IPS-18a (cell line): ENCODE measurements at regions not wholly inside any gene's neighbourhood (a gene's known extent, or its start where the extent isn't known, plus 50 kb on each side); places are given as distances from the start of the nearest gene placed in this dataset.

ENCODE experiments used
- H3K27ac ChIP-seq: one replicate; pipeline ENCODE4 v1.5.1; 2013; ENCODE audit warnings: low read length
- H3K27me3 ChIP-seq: one replicate; pipeline ENCODE4 v1.6.1; 2013; ENCODE audit warnings: mild to moderate bottlenecking, low read length; ENCODE audit not compliant: control insufficient read depth, insufficient read depth
- H3K36me3 ChIP-seq: one replicate; pipeline ENCODE4 v1.6.1; 2013; ENCODE audit warnings: low read depth, low read length; ENCODE audit not compliant: control insufficient read depth
- H3K4me1 ChIP-seq: one replicate; pipeline ENCODE4 v1.6.1; 2013; ENCODE audit warnings: low read depth, low read length; ENCODE audit not compliant: control insufficient read depth
- H3K4me3 ChIP-seq: one replicate; pipeline ENCODE4 v1.5.1; 2013; ENCODE audit warnings: low read length
- H3K9ac ChIP-seq: one replicate; pipeline ENCODE4 v1.6.1; 2013; ENCODE audit warnings: mild to moderate bottlenecking, low read length, moderate library complexity
- H3K9me3 ChIP-seq: one replicate; pipeline ENCODE4 v1.6.1; 2013; ENCODE audit warnings: low read depth, low read length; ENCODE audit not compliant: control insufficient read depth

- Histone ChIP-seq H3K36me3 (no peaks in the 10 kb centered on the region), H3K4me3 (no peak overlapping the region), H3K4me1 (no peaks in the 10 kb centered on the region), H3K27me3 (no peaks in the 10 kb centered on the region), H3K27ac (no peak overlapping the region), H3K9ac (no peak overlapping the region), H3K9me3 (no peaks in the 10 kb centered on the region)
Observed at GRCh38 chr13:67439365-67439764, 209.2 kb upstream of the PCDH9 start.

GRCh38 chr13:67438465-67438864, 208.3 kb upstream of the PCDH9 start:
- Histone ChIP-seq H3K27me3 (no peaks in the 10 kb centered on the region), H3K9ac (no peak overlapping the region), H3K36me3 (no peaks in the 10 kb centered on the region), H3K27ac (no peak overlapping the region), H3K9me3 (no peaks in the 10 kb centered on the region), H3K4me1 (no peaks in the 10 kb centered on the region), H3K4me3 (no peak overlapping the region)

- H3K4me3 ChIP-seq, result no peak overlapping the region
- no peaks in the 10 kb centered on the region for H3K27me3 ChIP-seq
- no peak overlapping the region for H3K9ac ChIP-seq
- no peak overlapping the region for H3K27ac ChIP-seq
- H3K4me1 ChIP-seq, result no peaks in the 10 kb centered on the region
- no peaks in the 10 kb centered on the region for H3K36me3 ChIP-seq
- H3K9me3 ChIP-seq, result no peaks in the 10 kb centered on the region
Observed at GRCh38 chr13:67437244-67437643, 207.1 kb upstream of the PCDH9 start.

GRCh38 chr13:67421475-67421874, 191.3 kb upstream of the PCDH9 start:
- H3K27me3 ChIP-seq, result no peaks in the 10 kb centered on the region
- H3K27ac ChIP-seq, result no peak overlapping the region
- H3K4me3 ChIP-seq, result no peak overlapping the region
- no peaks in the 10 kb centered on the region for H3K36me3 ChIP-seq
- H3K4me1 ChIP-seq, result no peaks in the 10 kb centered on the region
- H3K9me3 ChIP-seq, result no peaks in the 10 kb centered on the region
- H3K9ac ChIP-seq, result no peak overlapping the region

- H3K4me1 ChIP-seq, result no peaks in the 10 kb centered on the region
- no peak overlapping the region for H3K27ac ChIP-seq
- H3K9me3 ChIP-seq, result no peaks in the 10 kb centered on the region
- H3K36me3 ChIP-seq, result no peaks in the 10 kb centered on the region
- H3K4me3 ChIP-seq, result no peak overlapping the region
- no peaks in the 10 kb centered on the region for H3K27me3 ChIP-seq
- H3K9ac ChIP-seq, result no peak overlapping the region
Observed at GRCh38 chr13:67416047-67416925, 186.2 kb upstream of the PCDH9 start.

- no peaks in the 10 kb centered on the region for H3K36me3 ChIP-seq
- no peak overlapping the region for H3K27ac ChIP-seq
- no peak overlapping the region for H3K9ac ChIP-seq
- peaks cover 5% of the 10 kb centered on the region for H3K4me1 ChIP-seq
- H3K4me3 ChIP-seq, result no peak overlapping the region
- H3K27me3 ChIP-seq, result no peaks in the 10 kb centered on the region
- H3K9me3 ChIP-seq, result no peaks in the 10 kb centered on the region
Observed at GRCh38 chr13:67410645-67411044, 180.5 kb upstream of the PCDH9 start.

GRCh38 chr13:67408798-67409197, 178.7 kb upstream of the PCDH9 start:
- Histone ChIP-seq H3K27ac (no peak overlapping the region), H3K4me1 (peaks cover 5% of the 10 kb centered on the region), H3K27me3 (no peaks in the 10 kb centered on the region), H3K4me3 (no peak overlapping the region), H3K9me3 (no peaks in the 10 kb centered on the region), H3K9ac (no peak overlapping the region), H3K36me3 (no peaks in the 10 kb centered on the region)

GRCh38 chr13:67402546-67402945, 172.4 kb upstream of the PCDH9 start:
- Histone ChIP-seq H3K4me1 (no peaks in the 10 kb centered on the region), H3K27ac (no peak overlapping the region), H3K9me3 (no peaks in the 10 kb centered on the region), H3K9ac (no peak overlapping the region), H3K36me3 (no peaks in the 10 kb centered on the region), H3K4me3 (no peak overlapping the region), H3K27me3 (no peaks in the 10 kb centered on the region)

- Histone ChIP-seq H3K9me3 (no peaks in the 10 kb centered on the region), H3K27me3 (no peaks in the 10 kb centered on the region), H3K9ac (no peak overlapping the region), H3K36me3 (no peaks in the 10 kb centered on the region), H3K27ac (no peak overlapping the region), H3K4me1 (no peaks in the 10 kb centered on the region), H3K4me3 (no peak overlapping the region)
Observed at GRCh38 chr13:67395577-67395976, 165.4 kb upstream of the PCDH9 start.

GRCh38 chr13:67392014-67392413, 161.9 kb upstream of the PCDH9 start:
- Histone ChIP-seq H3K9me3 (no peaks in the 10 kb centered on the region), H3K36me3 (no peaks in the 10 kb centered on the region), H3K4me3 (no peak overlapping the region), H3K4me1 (no peaks in the 10 kb centered on the region), H3K27ac (no peak overlapping the region), H3K9ac (no peak overlapping the region), H3K27me3 (no peaks in the 10 kb centered on the region)

GRCh38 chr13:67390462-67391086, 160.4 kb upstream of the PCDH9 start:
- Histone ChIP-seq H3K27me3 (no peaks in the 10 kb centered on the region), H3K9ac (no peak overlapping the region), H3K9me3 (no peaks in the 10 kb centered on the region), H3K4me3 (no peak overlapping the region), H3K27ac (no peak overlapping the region), H3K4me1 (no peaks in the 10 kb centered on the region), H3K36me3 (no peaks in the 10 kb centered on the region)

- H3K9ac ChIP-seq, result no peak overlapping the region
- no peaks in the 10 kb centered on the region for H3K9me3 ChIP-seq
- H3K4me3 ChIP-seq, result no peak overlapping the region
- H3K27ac ChIP-seq, result no peak overlapping the region
- H3K36me3 ChIP-seq, result no peaks in the 10 kb centered on the region
- H3K4me1 ChIP-seq, result no peaks in the 10 kb centered on the region
- no peaks in the 10 kb centered on the region for H3K27me3 ChIP-seq
Observed at GRCh38 chr13:67389171-67389570, 159.0 kb upstream of the PCDH9 start.
